HG03439 (cell line): ENCODE measurements at regions not wholly inside any gene's neighbourhood (a gene's known extent, or its start where the extent isn't known, plus 50 kb on each side); places are given as distances from the start of the nearest gene placed in this dataset.

Experiments
- ATAC-seq: cut with Tn5 transposase; IDR thresholded peaks from one replicate; pipeline ENCODE4 v1.9.1; 2021; ENCODE audit warnings: mild to moderate bottlenecking, moderate library complexity; ENCODE audit not compliant: unreplicated experiment

DNA sequence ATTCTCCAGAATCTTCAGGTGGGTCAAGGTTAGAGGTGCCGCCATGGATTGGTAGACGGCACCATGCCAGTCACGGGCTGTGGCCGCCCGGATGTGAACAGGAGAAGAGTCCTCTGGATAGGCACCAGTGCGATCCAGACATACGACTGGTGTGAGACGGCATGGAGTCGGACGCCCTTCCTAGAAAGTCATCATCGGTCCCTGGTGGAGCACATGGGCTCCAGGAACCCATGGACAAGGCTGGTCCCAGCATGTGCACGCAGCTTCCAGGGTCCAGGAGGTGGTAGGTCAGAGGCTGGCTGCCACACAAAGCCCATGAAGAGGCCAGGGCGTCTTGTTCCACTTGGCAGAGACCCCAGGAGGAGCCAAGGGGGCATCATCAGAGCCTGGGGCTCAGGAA is 276.1 kb upstream of the LRRC3B start:
- no peak for ATAC-seq

DNA sequence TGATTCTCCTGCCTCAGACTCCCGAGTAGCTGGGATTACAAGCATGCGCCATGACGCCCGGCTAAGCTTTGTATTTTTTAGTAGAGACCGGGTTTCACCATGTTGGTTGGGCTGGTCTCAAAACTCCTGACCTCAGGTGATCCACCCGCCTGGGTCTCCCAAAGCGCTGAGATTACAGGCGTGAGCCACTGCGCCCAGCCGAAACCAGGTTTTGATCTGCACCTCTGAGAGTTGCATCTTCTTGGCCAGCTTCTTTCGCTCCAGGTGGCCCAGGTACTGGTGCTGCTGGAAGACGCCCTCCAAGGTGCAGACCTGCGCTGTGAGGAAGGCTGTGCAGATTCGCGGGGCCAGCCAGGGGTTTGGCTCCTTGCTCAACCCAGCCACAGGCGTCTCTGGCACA is 275.4 kb upstream of the LRRC3B start:
- no peak for ATAC-seq

DNA sequence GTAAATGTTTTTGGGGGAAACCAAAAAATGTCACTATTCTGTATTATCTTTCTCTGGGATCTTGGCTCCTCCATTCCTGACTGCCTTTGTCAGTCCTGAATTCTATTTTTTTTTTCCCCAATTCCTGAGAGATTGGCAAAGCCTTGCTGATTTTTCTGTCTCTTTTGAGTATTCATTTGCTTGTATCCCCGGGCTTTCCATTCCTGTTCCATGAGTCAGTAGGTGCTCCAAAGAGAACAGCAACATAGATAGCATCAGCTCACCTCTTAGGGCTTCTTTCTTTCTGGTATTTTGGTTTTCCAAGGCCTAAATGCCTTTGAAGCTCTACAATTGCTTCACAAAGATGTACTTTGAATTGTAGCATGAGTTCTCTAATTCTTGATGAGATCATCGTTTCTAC is 271.7 kb upstream of the LRRC3B start:
- no peak for ATAC-seq

DNA sequence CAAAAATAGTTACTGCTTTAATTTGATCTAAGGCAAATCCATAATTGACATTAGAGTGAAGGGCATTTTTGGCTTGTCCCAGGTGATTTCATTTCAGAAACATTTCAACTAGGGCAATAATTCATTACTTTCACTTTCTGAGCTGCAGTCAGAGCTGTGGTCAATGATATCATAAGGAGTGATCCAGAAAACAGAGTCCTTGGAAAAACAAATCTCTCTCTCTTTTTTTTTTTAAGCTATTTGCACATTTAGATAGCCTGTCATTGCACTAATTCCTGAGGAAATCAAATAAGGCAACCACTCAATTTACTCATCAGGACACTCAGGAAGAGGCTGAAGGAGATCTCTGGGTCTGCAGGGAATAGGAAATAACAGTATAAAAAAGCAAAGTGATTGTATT is 269.5 kb upstream of the LRRC3B start:
- ATAC-seq = no peak

DNA sequence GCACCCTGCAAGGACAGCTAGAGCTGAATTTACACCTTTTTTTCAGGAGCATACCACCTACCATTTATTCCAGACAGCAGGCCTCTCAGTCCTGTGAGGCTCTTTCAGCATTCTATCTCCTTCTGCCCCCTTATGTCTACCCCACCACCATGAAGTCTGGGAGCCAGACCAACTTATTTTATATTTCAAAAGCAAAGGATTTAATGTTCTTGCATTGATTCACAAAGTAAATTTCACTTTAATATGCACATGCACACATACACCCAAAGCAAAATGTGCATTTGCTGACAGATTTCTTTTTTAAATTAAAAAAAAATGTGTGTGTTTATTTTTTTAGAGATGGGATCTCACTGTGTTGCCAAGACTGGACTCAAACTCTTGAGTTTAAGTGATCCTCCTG is 264.2 kb upstream of the LRRC3B start:
- no peak for ATAC-seq

DNA sequence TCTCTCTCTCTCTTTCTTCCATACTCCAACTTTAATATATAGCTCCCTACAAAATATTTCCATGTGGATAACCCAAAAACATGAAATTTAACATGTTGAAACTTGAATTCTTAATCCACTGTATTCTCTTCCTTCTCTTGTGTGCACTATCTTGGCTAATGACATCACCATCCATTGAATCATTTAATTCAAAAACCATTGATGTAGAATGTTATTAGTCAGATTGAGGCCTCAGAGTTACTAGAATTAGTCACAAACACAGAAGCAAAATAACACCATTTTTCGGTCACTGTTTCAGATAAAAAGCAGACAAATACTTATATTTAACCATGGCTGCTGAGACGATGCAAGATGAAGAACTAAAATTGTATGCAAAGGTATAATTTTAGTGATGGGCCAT is 256.9 kb upstream of the LRRC3B start:
- no peak for ATAC-seq

DNA sequence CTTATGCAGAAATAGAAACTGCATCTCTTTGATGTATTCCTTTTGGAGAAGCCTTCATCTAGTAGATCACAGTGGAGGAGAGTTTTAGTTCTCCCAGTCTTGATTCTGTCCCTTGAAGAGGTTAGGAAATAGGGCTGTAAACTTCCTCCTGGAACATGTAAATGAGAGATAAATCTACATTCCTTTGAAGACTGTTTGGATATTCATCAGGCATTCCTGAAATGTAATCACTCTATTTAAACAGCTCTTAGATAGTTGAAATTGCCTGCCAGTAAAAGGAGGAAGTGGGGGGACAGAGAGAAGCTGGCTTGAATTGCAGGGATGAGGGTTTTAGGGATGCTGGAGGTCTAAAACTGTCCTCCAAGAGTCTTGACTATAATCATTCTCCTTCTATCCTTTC is 254.3 kb upstream of the LRRC3B start:
- ATAC-seq = no peak

DNA sequence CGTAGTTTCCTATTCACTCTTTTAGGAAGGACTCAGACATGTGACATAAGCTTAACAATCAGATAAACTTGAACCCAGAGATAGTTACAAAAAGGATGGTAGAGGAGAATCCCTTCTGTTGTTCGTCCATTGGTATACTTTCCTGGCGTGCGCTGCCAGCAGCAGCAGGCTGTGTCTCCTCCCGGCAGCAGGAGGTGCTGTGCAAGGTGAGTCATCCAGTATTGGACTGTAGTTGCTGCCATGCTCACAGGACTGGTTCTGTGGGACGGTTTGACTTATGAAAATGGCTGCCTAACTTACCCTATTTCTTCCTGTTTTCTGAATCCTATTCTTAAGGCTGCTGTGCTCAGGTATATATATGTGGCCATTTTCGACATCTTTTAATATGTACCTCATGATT is 253.4 kb upstream of the LRRC3B start:
- no peak for ATAC-seq

DNA sequence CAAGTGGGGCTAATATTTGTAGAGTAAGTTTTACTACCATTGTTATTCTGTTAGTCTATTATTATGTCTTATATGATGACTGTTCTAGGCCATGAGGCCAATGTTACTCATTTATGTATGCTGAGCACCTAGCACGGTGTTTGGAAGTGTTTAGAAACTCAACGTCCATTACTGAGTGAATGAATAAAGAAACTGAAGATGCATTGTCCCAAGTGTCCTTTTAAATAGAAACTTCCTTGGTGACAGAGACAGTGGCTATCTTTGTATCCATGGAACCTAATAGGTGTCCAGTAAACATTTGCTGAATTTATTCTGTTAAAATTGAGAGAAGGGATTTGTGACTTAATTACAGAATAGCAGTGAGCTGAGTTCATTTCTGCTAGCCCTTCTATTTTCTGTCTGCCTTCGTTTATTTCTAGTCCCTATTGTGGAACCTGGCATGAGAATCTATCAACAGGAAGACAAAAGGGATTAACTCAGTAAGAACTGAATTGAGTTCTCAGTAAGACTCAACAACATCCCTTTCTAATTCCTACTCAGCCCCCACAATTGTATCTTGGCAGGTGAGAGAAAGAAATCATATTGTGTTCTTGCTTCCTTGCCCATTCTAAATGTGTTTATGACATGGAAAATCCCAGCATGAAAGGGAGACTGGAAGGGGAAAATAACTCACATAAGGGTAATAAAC is 246.6 kb upstream of the LRRC3B start:
- no peak for ATAC-seq

DNA sequence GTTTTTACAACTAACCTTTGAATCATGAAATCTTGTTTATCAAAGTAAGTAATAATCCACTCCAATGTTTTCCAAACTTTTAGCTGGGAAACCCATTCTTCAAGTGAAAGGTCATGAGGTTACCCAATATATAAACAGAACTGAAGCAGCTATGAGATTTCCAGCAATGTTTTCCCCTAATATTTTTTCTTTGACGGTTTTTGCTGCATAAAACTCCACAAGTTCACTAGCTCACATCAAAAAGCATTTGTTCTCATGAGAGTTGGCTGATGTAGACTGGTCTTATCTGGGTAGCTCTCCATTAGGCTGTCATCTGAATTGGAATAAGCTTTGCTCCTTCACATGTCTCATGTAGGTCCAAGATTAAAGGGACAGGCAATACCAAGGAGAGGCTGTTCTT is 241.2 kb upstream of the LRRC3B start:
- no peak for ATAC-seq

DNA sequence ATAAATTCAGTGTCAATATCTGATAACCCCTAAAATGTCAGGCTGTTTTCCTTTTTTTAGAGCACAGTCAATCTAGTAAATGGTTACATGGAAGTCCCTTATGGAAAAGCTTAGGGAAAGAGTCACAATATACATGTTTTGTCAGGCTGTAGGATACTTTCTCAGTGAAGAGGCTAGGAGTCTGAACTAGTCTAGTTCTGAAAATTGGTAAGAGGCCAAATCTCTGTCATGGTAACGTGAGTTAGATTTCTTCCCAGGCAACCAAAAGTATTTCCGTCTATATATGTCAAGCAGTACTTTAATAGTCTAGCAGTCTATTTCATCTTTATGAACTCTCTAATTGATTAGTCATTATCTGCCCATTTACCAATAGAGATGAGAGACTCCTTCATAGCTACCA is 215.9 kb upstream of the LRRC3B start:
- no peak for ATAC-seq

DNA sequence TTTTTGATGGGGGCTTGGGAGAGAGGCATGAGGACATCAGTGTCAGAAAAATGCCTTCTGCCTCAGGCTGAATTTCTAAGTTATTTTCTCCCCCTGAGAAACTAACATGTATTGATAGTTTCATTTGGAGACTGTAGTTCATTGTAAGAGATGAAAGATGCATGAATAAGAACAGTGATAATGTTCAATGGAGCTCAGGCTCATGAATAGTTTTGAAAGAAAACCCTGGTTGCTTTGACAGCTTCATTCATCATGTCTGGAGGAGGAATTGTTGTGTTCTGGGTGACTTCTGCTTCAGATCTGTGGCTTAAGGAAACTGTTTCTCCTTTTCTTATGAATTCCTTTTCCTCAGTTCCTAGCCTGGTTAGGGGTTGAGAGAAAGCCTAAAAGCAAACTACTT is 204.0 kb upstream of the LRRC3B start:
- no peak for ATAC-seq

DNA sequence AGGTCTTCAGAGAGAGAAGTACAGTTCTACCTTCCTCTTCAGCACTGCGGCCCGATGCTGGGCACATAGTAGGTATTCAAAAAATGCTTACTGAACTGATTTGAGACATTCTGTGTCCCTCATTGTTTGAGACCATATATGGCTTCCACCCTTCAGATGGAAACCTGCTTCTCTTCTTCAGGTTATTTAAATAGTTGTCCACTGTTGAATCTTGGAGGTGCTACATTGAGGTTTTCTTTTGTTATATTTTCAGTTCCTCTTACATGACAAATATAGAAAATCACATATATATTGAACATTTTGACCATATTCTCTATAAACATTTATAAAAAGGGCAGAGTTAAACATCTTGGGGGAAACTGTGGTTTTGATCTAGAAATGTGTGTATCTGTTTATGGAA is 200.2 kb upstream of the LRRC3B start:
- no peak for ATAC-seq

DNA sequence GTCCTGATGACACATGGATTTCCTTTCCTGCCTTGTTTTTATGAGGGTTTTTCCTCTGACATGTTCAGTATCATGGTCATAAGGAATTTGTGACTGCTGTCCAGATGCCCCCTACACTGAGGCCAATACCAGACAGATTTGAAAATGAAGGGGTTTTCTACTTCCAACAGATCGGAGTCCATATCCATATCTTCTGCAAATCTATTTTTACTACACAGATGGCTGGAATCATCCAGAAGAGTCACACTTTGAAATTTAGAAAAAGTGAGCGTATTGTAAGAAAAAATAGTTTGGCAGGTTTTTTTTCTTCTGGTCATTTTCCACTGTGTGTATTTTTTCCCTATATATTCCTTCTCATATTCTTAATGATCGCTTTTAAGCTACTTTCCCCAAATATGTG is 197.5 kb upstream of the LRRC3B start:
- ATAC-seq = no peak

DNA sequence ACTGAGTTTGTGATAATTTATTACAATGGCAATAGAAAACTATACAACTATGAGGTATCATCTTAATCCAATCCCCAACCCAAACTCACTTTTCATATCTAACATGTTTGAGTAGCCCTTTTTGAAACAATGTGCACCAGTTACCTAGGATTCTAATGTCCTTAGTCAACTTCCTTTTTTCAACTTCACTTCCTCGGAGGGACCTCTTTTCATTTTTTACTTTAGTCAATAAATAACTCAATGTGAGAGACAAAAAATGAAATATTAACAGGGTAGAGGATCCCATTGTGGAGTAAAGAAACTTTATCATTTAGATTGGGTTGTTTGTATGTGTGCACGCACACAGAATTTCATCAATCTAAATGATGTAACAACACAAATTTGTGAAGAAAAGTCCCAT is 193.6 kb upstream of the LRRC3B start:
- ATAC-seq = no peak

DNA sequence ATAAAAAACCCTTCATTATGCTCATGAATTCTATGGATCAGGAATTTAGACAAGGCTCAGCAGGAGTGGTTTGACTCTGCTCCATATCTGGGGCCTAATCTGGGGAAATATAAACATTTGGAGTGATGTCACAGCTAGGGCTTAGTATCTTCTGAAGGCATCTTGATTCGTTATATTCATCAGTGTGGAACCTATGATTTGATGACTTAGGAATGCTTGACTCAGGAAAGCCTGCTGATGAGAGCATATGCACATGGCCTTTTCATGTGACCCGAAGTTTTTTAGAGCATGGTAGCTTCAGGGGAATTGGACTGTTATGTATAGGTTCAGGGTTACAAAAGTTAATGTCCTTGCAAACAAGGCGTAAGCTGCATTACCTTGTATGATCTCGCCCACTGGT is 184.9 kb upstream of the LRRC3B start:
- ATAC-seq = no peak

DNA sequence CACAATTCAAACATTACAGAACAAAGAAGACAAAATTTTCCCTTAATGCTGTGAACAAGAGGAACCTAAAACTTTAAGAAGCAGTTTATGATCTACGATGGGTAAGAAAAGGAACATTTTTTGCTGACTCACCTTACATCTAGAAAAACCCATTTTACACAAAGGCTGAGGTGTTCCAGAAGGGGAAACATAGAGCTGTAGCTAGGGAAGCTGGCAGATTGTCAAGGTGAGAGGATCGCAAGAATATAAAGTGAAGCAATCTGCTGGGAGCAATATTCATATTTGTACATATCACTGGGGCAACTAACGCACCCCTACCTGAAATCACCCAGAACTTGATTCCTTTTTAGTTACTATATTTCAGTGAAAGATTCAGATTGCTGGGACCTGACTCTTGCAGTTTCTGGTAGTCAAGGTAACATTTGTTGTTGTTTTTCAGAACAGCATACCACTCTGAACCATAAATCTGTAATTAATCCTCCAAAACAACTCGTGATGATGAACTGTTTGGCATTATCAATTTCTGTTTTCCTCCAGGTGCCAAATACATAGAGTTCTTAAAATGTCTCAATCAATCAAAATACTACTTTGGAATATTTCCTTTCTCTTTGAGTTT is 184.1 kb upstream of the LRRC3B start:
- ATAC-seq = no peak

DNA sequence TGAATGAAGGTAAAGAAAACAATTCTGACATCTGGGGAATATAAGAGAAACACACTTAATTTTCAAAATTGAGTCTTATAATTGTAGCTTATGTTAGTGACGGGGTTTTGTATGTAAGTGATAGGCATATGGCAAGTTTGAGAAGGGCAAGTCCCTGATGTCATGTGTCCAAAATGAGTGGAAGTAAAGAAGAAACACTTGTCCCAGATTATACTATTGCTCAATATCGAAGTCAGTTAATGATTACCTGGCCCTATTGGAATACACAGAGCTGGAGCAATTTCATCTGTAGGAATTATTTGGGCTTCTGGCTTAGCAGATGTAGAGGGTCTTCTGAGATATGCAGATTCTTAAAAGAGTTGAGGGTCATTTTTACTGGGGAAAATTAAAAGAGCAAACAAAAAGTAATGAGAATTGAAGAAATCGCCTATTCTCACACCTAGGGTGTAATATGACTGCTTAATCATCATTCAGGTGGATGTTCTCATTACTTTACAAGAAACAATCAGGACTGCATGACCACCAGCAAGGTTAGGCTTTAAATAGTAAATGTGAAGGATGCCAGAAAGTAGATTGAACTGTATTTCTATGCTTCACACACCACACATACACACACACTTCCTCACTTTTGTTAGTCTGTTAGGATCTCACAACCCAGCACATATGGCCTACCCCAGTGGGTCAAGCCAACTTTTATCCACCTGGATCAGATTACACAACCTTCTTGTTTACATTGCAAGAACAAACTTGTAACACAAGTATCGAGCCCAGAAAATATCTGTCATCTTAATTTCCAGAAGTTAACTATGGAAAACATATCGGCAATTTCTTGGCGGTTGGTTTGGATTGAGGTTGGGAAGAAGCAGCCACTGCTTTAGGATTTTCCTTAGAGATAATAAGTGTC is 183.3 kb upstream of the LRRC3B start:
- no peak for ATAC-seq

DNA sequence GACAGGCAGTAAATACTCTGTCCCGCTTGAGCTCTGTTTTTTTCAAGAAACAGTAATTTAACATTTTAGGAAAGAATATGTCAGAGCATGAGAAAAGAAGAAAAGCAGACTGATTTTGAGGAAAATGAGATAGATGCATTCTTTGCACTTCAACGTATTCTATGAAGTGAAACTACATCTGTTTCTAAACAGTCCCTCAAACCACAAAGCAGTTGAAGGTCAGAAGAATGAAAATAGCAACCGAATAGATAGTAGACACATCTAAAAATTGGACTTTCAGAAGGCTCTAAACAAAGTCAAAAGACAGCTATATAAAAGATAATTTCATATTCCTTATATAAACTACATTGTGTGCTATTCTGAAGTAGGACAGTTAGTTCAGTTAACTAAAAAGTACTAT is 172.6 kb upstream of the LRRC3B start:
- peak; percentile 77 for ATAC-seq

DNA sequence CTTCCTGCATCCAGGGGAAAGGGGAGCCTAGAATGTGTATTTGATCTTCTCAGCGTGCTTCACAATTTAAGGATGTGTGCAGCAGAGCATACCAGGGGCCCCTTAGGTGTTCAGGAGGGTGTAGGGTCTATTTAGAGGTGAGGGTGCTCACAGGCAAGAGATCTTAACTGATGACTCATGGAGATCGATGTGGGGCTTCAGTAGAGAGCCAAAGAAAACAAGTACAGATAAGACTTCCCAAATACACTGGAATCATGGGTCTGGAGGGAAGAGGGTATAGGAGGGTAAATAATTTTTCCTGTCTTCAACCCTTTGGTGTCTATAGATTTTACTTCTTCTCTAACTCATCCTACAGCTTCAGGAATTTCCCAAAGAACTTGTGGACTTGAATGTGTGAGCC is 170.2 kb upstream of the LRRC3B start:
- ATAC-seq = no peak

DNA sequence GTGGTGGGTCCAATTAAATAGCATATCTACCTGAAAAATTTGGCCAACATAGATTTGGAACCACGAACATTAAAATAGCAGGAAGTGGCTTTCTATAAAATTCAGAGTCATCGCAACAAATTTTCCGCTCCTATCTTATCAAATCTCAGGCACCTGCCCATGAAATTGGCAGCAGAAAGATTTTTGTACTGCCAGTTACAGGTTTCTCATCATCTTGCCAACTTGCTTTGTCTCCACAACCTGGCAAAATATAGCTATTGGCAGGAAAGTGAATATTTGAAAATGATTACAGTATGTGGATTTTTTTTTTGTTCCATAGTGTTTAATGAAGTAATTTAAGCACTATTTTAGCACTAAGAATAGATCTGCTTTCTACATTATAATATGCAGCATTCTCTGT is 161.6 kb upstream of the LRRC3B start:
- no peak for ATAC-seq

DNA sequence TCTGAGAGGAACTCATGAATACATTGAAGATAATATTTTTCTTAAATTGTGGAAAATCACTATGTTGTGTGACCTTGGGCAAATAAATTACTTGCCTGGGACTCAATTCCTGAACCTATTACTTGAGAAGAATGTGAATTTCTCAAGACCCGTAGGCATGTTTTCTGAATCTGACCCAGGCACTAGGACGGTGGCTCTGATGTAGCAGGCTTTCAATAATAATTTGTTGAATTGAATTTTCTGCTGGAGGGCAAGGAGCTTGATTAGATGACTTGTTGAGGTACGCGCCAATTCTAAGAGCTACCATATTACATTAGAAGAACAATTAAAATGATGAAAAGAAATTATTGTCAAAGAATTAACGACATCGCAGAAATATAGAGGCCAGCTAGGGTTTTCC is 150.2 kb upstream of the LRRC3B start:
- no peak for ATAC-seq
